Smooth muscle cell (in vitro differentiated cells): ENCODE measurements at regions not wholly inside any gene's neighbourhood (a gene's known extent, or its start where the extent isn't known, plus 50 kb on each side); places are given as distances from the start of the nearest gene placed in this dataset.

Experiments
- DNase-seq: peaks from one replicate; lab custom pipeline; 2025; ENCODE audit not compliant: unreplicated experiment; lab: John Stamatoyannopoulos, UW
- H2AFZ ChIP-seq: fragments of 200-600 bp; sonication (generic); 2 replicates; pipeline ENCODE4 v1.6.0; 2016; ENCODE audit warnings: antibody characterized with exemption, low read depth, mild to moderate bottlenecking
- H3F3A ChIP-seq: fragments of 200-600 bp; sonication (generic); 2 replicates; pipeline ENCODE4 v1.6.0; 2017; ENCODE audit warnings: antibody characterized with exemption, low read depth
- H3K27ac ChIP-seq: fragments of 200-600 bp; sonication (generic); 2 replicates; pipeline ENCODE4 v1.5.1; 2016; ENCODE audit warnings: low read depth, mild to moderate bottlenecking
- H3K27me3 ChIP-seq: fragments of 200-600 bp; sonication (generic); 2 replicates; pipeline ENCODE4 v1.6.1; 2016; ENCODE audit warnings: low read depth, mild to moderate bottlenecking
- H3K36me3 ChIP-seq: fragments of 200-600 bp; sonication (generic); 2 replicates; pipeline ENCODE4 v1.5.1; 2016; ENCODE audit warnings: low read depth
- H3K4me1 ChIP-seq: fragments of 200-600 bp; sonication (generic); 2 replicates; pipeline ENCODE4 v1.5.1; 2016; ENCODE audit warnings: low read depth
- H3K4me2 ChIP-seq: fragments of 200-600 bp; sonication (generic); 2 replicates; pipeline ENCODE4 v1.6.0; 2016; ENCODE audit warnings: mild to moderate bottlenecking
- H3K4me3 ChIP-seq: fragments of 200-600 bp; sonication (generic); 2 replicates; pipeline ENCODE4 v1.5.1; 2016; ENCODE audit warnings: mild to moderate bottlenecking
- H3K79me2 ChIP-seq: fragments of 200-600 bp; sonication (generic); 2 replicates; pipeline ENCODE4 v1.6.0; 2016; ENCODE audit warnings: low read depth, mild to moderate bottlenecking
- H3K9ac ChIP-seq: fragments of 200-600 bp; sonication (generic); 2 replicates; pipeline ENCODE4 v1.6.0; 2016; ENCODE audit warnings: low read depth
- H3K9me3 ChIP-seq: fragments of 200-600 bp; sonication (generic); replicated peaks from 2 replicates; pipeline ENCODE4 v1.5.1; 2016; ENCODE audit warnings: low read depth
- H4K20me1 ChIP-seq: fragments of 200-600 bp; sonication (generic); 2 replicates; pipeline ENCODE4 v1.6.0; 2016; ENCODE audit warnings: low read depth
- CTCF ChIP-seq: fragments of 200-600 bp; sonication (generic); IDR thresholded peaks from 2 replicates; pipeline ENCODE4 v1.5.1; 2017; ENCODE audit warnings: borderline replicate concordance, mild to moderate bottlenecking, antibody characterized with exemption; ENCODE audit not compliant: insufficient read depth, poor library complexity, severe bottlenecking
- WGBS: methylation state at CpG from one replicate; pipeline ENCODE4 v1.1.7; 2016; ENCODE audit warnings: low lambda C conversion rate; 5-methylcytosine and 5-hydroxymethylcytosine counted together

GRCh38 chr11:104765401-104766095 lies 132.7 kb downstream of the CASP12 start:
- 87% methylated on average over 8 of the region's 8 CpGs for WGBS
- H3K4me1 ChIP-seq, result no peaks in the 10 kb centered on the region
- no peak overlapping the region for H2AFZ ChIP-seq
- H3K9me3 ChIP-seq, result no peaks in the 10 kb centered on the region
- no peak overlapping the region for H3K9ac ChIP-seq
- no peaks in the 10 kb centered on the region for H3K36me3 ChIP-seq
- no peak for DNase-seq
- H3F3A ChIP-seq, result no peaks in the 10 kb centered on the region
- H3K27me3 ChIP-seq, result no peaks in the 10 kb centered on the region
- no peak overlapping the region for H3K4me3 ChIP-seq
- no peaks in the 10 kb centered on the region for H3K79me2 ChIP-seq
- no peak for TF ChIP-seq CTCF
- no peaks in the 10 kb centered on the region for H4K20me1 ChIP-seq
- H3K4me2 ChIP-seq, result no peak overlapping the region
- H3K27ac ChIP-seq, result no peak overlapping the region

- Histone ChIP-seq H3K4me2 (no peak overlapping the region), H3K9me3 (no peaks in the 10 kb centered on the region), H2AFZ (no peak overlapping the region), H3F3A (no peaks in the 10 kb centered on the region), H3K9ac (no peak overlapping the region), H4K20me1 (no peaks in the 10 kb centered on the region), H3K36me3 (no peaks in the 10 kb centered on the region), H3K27me3 (no peaks in the 10 kb centered on the region), H3K4me3 (no peak overlapping the region), H3K27ac (no peak overlapping the region), H3K4me1 (no peaks in the 10 kb centered on the region), H3K79me2 (no peaks in the 10 kb centered on the region)
- no peak for DNase-seq
- WGBS, result 61% methylated on average over 1 of the region's 1 CpG
- no peak for TF ChIP-seq CTCF
Measured at GRCh38 chr11:104764710-104765045, 133.6 kb downstream of the CASP12 start.

- H3K79me2 ChIP-seq, result no peaks in the 10 kb centered on the region
- no peak overlapping the region for H3K4me3 ChIP-seq
- H3K9me3 ChIP-seq, result no peaks in the 10 kb centered on the region
- no peak overlapping the region for H2AFZ ChIP-seq
- no peak overlapping the region for H3K4me2 ChIP-seq
- no peak overlapping the region for H3K27ac ChIP-seq
- 93% methylated on average over 5 of the region's 5 CpGs for WGBS
- no peaks in the 10 kb centered on the region for H3K27me3 ChIP-seq
- no peaks in the 10 kb centered on the region for H4K20me1 ChIP-seq
- H3K4me1 ChIP-seq, result no peaks in the 10 kb centered on the region
- no peak for TF ChIP-seq CTCF
- H3K36me3 ChIP-seq, result no peaks in the 10 kb centered on the region
- H3F3A ChIP-seq, result no peaks in the 10 kb centered on the region
- no peak overlapping the region for H3K9ac ChIP-seq
- no peak for DNase-seq
Measured at GRCh38 chr11:104763930-104764709, 134.1 kb downstream of the CASP12 start.
